Neuronal stem cell (in vitro differentiated cells): ENCODE measurements at regions not wholly inside any gene's neighbourhood (a gene's known extent, or its start where the extent isn't known, plus 50 kb on each side); places are given as distances from the start of the nearest gene placed in this dataset.

Experiments used
- DNase-seq: peaks from one replicate; pipeline ENCODE4 v3.0.0-alpha.2; 2013; ENCODE audit warnings: low spot score
- H2AFZ ChIP-seq: one replicate; pipeline ENCODE4 v1.6.1; 2013; ENCODE audit warnings: mild to moderate bottlenecking, low read length, inconsistent platforms
- H2AK5ac ChIP-seq: 2 replicates; pipeline ENCODE4 v1.6.1; 2013; ENCODE audit warnings: low read depth, mild to moderate bottlenecking, inconsistent platforms, low read length, moderate library complexity, mixed read lengths
- H2BK120ac ChIP-seq: 2 replicates; pipeline ENCODE4 v1.6.1; 2013; ENCODE audit warnings: low read depth, mild to moderate bottlenecking, inconsistent platforms, low read length, moderate library complexity, mixed read lengths
- H2BK12ac ChIP-seq: one replicate; pipeline ENCODE4 v1.6.1; 2013; ENCODE audit warnings: low read length, inconsistent platforms
- H2BK15ac ChIP-seq: 2 replicates; pipeline ENCODE4 v1.6.1; 2013; ENCODE audit warnings: mild to moderate bottlenecking, low read length, inconsistent platforms, mixed read lengths
- H2BK5ac ChIP-seq: one replicate; pipeline ENCODE4 v1.6.1; 2013; ENCODE audit warnings: inconsistent platforms, mild to moderate bottlenecking, low read length, moderate library complexity
- H3K14ac ChIP-seq: one replicate; pipeline ENCODE4 v1.6.1; 2013; ENCODE audit warnings: low read length, inconsistent platforms
- H3K18ac ChIP-seq: 2 replicates; pipeline ENCODE4 v1.6.1; 2013; ENCODE audit warnings: low read length, inconsistent platforms
- H3K23ac ChIP-seq: 2 replicates; pipeline ENCODE4 v1.6.1; 2013; ENCODE audit warnings: low read depth, mild to moderate bottlenecking, mixed read lengths, low read length, inconsistent platforms; ENCODE audit not compliant: poor library complexity
- H3K27ac ChIP-seq: replicated peaks from 3 replicates; pipeline ENCODE4 v1.5.1; 2013; ENCODE audit warnings: low read length, inconsistent platforms
- H3K27me3 ChIP-seq, 3 experiments: 2 replicates each; pipeline ENCODE4 v1.6.1; 2013; ENCODE audit warnings: low read length in 3 of 3, mild to moderate bottlenecking in 2 of 3, inconsistent platforms in 1 of 3, low read depth in 1 of 3, mixed read lengths in 1 of 3, moderate library complexity in 1 of 3; ENCODE audit not compliant: control insufficient read depth in 3 of 3, insufficient read depth in 3 of 3
- H3K36me3 ChIP-seq, 2 donors: replicated peaks in 1 of 2; 2 replicates each; pipeline ENCODE4 v1.6.1; 2013; ENCODE audit warnings: low read length in 2 of 2; ENCODE audit not compliant: control insufficient read depth in 2 of 2, insufficient read depth in 2 of 2
- H3K4ac ChIP-seq: 2 replicates; pipeline ENCODE4 v1.6.1; 2013; ENCODE audit warnings: inconsistent platforms, mild to moderate bottlenecking, low read length, moderate library complexity
- H3K4me1 ChIP-seq, 2 donors: 1 replicate in 1 of 2; 2 replicates in 1 of 2; pipeline ENCODE4 v1.6.1; 2013; ENCODE audit warnings: low read length in 2 of 2, low read depth in 1 of 2; ENCODE audit not compliant: control insufficient read depth in 2 of 2, insufficient read depth in 1 of 2
- H3K4me2 ChIP-seq: one replicate; pipeline ENCODE4 v1.6.1; 2013; ENCODE audit warnings: mild to moderate bottlenecking, low read length, inconsistent platforms; ENCODE audit not compliant: insufficient read depth, poor library complexity, severe bottlenecking
- H3K4me3 ChIP-seq, 2 donors: 2 replicates each; pipeline ENCODE4 v1.5.1; 2013; ENCODE audit warnings: low read length in 2 of 2, mild to moderate bottlenecking in 2 of 2, inconsistent platforms in 1 of 2, moderate library complexity in 1 of 2
- H3K79me1 ChIP-seq: one replicate; pipeline ENCODE4 v1.6.1; 2013; ENCODE audit warnings: low read depth, mild to moderate bottlenecking, inconsistent platforms, low read length, moderate library complexity
- H3K9ac ChIP-seq: one replicate; pipeline ENCODE4 v1.6.1; 2013; ENCODE audit warnings: mild to moderate bottlenecking, low read depth, low read length, inconsistent platforms; ENCODE audit not compliant: poor library complexity
- H3K9me3 ChIP-seq, 2 donors: replicated peaks in 1 of 2; 2 replicates each; pipeline versions ENCODE3 to v1.6.1; 2013; ENCODE audit warnings: low read length in 2 of 2, mild to moderate bottlenecking in 2 of 2, inconsistent platforms in 1 of 2, low read depth in 1 of 2, mixed read lengths in 1 of 2, moderate library complexity in 1 of 2; ENCODE audit not compliant: control insufficient read depth in 2 of 2, insufficient read depth in 1 of 2
- H4K8ac ChIP-seq: one replicate; pipeline ENCODE4 v1.6.1; 2013; ENCODE audit warnings: low read depth, mild to moderate bottlenecking, inconsistent platforms, low read length, moderate library complexity
- H4K91ac ChIP-seq: one replicate; pipeline ENCODE4 v1.6.1; 2013; ENCODE audit warnings: low read length, low read depth, mild to moderate bottlenecking, inconsistent platforms; ENCODE audit not compliant: poor library complexity
- WGBS, 2 donors: extraction: QIAGEN DNeasy Blood & Tissue Kit; methylation state at CpG; one replicate each; pipeline ENCODE4 v1.1.7; 2013; ENCODE audit warnings: missing lambda C conversion rate in 2 of 2, mixed read lengths in 1 of 2; ENCODE audit not compliant: insufficient read length in 2 of 2, insufficient replicate concordance in 1 of 2; ENCODE audit errors: extremely low coverage in 2 of 2; 5-methylcytosine and 5-hydroxymethylcytosine counted together

DNA sequence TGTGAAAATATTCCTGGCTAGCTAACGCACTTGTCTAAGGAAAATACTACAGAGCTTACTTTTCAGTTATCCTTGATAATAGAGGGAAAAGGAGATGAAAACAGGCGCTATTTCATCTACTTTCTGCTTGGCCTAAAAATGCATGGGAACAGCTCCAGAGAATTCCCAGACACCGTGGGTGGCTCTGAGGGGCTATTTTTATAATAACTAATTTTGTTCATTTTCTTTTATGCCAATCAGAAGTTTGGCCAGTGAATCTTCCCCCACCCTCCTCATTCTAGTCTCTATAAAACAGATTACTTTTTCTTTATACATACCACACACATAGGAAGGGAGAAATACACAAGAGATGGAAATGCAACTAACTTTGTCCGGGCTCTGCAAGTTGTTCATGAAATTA, 322.9 kb downstream of the SETD4 start:
- DNase-seq, result no peak
- Histone ChIP-seq H4K91ac (no peak overlapping the region), H3K9ac (no peak overlapping the region), H2BK12ac (no peak overlapping the region), H2BK5ac (no peak overlapping the region), H3K36me3 (no peaks in the 10 kb centered on the region), H3K4me3 (no peak overlapping the region), H3K18ac (no peak overlapping the region), H2AFZ (no peak overlapping the region), H2BK120ac (no peak overlapping the region), H4K8ac (no peak overlapping the region), H3K4me2 (no peak overlapping the region), H2AK5ac (no peak overlapping the region), H2BK15ac (no peak overlapping the region), H3K9me3 (no peaks in the 10 kb centered on the region), H3K79me1 (no peaks in the 10 kb centered on the region), H3K23ac (no peak overlapping the region), H3K27me3 (no peaks in the 10 kb centered on the region), H3K4ac (no peak overlapping the region), H3K14ac (no peak overlapping the region), H3K4me1 (no peaks in the 10 kb centered on the region), H3K27ac (no peak overlapping the region)
- no CpG with 5 or more reads among the region's 4 CpGs for whole genome bisulfite sequencing, 2 donors

DNA sequence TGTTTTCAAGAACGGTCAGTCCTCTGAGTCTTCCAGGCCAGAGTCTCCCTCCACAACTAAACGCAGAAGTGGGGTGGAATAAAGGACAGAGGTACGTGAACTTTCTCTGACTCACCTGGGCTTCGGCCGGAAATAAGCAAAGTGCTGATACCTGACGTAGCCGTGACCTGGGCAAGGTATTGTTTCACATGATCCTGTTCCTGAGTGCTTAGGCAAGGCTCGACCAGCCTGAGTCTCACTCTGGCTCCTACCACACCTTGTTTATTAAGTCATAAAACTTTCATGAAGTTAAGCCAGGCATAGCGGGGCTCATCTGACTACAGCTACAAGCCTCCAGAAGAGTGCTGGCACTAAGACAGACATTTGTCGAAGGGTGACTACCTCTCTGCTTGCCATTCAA, 327.5 kb downstream of the SETD4 start:
- Histone ChIP-seq H2BK120ac (no peak overlapping the region), H3K23ac (no peak overlapping the region), H3K4me3 (no peak overlapping the region), H2BK5ac (no peak overlapping the region), H3K4me1 (no peaks in the 10 kb centered on the region), H3K4me2 (no peak overlapping the region), H3K27ac (no peak overlapping the region), H3K79me1 (no peaks in the 10 kb centered on the region), H3K9ac (no peak overlapping the region), H2AK5ac (no peak overlapping the region), H2BK15ac (no peak overlapping the region), H3K14ac (no peak overlapping the region), H4K91ac (no peak overlapping the region), H2AFZ (no peak overlapping the region), H3K9me3 (no peaks in the 10 kb centered on the region), H3K4ac (no peak overlapping the region), H2BK12ac (no peak overlapping the region), H3K18ac (no peak overlapping the region), H4K8ac (no peak overlapping the region), H3K36me3 (no peaks in the 10 kb centered on the region), H3K27me3 (no peaks in the 10 kb centered on the region)
- DNase-seq, result no peak
- WGBS, 2 donors, result no CpG with 5 or more reads among the region's 10 CpGs

DNA sequence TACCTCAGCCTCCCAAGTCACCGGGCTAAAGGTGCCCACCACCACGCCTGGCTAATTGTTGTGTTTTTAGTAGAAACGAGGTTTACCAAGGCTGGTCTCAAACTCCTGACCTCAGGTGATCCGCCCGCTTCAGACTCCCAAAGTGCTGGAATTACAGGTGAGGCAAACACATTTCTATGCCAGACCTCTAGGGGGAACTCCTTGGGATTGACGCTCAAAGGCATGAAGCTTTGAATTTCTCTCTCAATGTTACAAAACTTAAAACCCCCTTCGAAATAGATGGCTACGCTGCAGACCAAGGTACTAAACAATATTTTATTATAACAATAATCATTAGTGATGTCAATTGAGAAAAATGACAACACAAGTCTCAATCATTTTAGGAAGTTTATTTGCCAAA, 330.0 kb downstream of the SETD4 start:
- H3K23ac ChIP-seq, result no peak overlapping the region
- no peak overlapping the region for H3K4me2 ChIP-seq
- H3K9me3 ChIP-seq, result no peaks in the 10 kb centered on the region
- H3K4ac ChIP-seq, result no peak overlapping the region
- no peak overlapping the region for H3K27ac ChIP-seq
- no peak overlapping the region for H2AFZ ChIP-seq
- H4K91ac ChIP-seq, result no peak overlapping the region
- H3K18ac ChIP-seq, result no peak overlapping the region
- no CpG with 5 or more reads among the region's 8 CpGs for WGBS, 2 donors
- H2AK5ac ChIP-seq, result no peak overlapping the region
- no peak for DNase-seq
- no peak overlapping the region for H2BK12ac ChIP-seq
- H3K4me1 ChIP-seq, result no peaks in the 10 kb centered on the region
- no peaks in the 10 kb centered on the region for H3K27me3 ChIP-seq
- no peak overlapping the region for H3K4me3 ChIP-seq
- no peaks in the 10 kb centered on the region for H3K79me1 ChIP-seq
- no peak overlapping the region for H4K8ac ChIP-seq
- no peak overlapping the region for H2BK120ac ChIP-seq
- H3K9ac ChIP-seq, result no peak overlapping the region
- H3K36me3 ChIP-seq, result no peaks in the 10 kb centered on the region
- no peak overlapping the region for H2BK5ac ChIP-seq
- no peak overlapping the region for H2BK15ac ChIP-seq
- no peak overlapping the region for H3K14ac ChIP-seq

DNA sequence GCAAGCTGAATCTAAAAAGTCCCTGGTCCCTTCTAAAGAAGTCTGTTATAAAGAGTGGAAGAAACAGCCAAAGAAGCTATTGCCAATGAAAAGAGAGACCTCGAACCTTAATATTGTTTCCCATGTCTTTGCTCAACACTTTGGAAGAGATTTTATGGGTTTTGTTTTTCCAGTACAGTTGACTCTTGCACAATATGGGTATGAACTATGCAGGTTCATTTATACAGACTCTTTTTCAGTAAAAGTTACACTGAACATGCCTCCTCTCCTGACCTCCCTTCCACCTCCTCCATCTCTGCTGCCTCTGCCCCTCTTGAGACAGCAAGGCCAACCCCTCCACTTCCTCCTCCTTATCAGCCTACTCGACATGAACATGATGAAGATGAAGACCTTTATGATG, 332.5 kb downstream of the SETD4 start:
- H4K91ac ChIP-seq, result no peak overlapping the region
- no peak overlapping the region for H3K18ac ChIP-seq
- no peak for DNase-seq
- no peaks in the 10 kb centered on the region for H3K4me1 ChIP-seq
- no CpG with 5 or more reads among the region's 2 CpGs for WGBS, 2 donors
- H2AK5ac ChIP-seq, result no peak overlapping the region
- H3K4ac ChIP-seq, result no peak overlapping the region
- H2BK15ac ChIP-seq, result no peak overlapping the region
- H3K9ac ChIP-seq, result no peak overlapping the region
- no peaks in the 10 kb centered on the region for H3K27me3 ChIP-seq
- no peak overlapping the region for H2BK5ac ChIP-seq
- H2BK12ac ChIP-seq, result no peak overlapping the region
- no peak overlapping the region for H4K8ac ChIP-seq
- no peak overlapping the region for H3K14ac ChIP-seq
- H3K27ac ChIP-seq, result no peak overlapping the region
- H2AFZ ChIP-seq, result no peak overlapping the region
- no peak overlapping the region for H2BK120ac ChIP-seq
- no peaks in the 10 kb centered on the region for H3K79me1 ChIP-seq
- H3K36me3 ChIP-seq, result no peaks in the 10 kb centered on the region
- H3K9me3 ChIP-seq, result no peaks in the 10 kb centered on the region
- H3K23ac ChIP-seq, result no peak overlapping the region
- no peak overlapping the region for H3K4me3 ChIP-seq
- no peak overlapping the region for H3K4me2 ChIP-seq
